Endothelial cell of umbilical vein (primary cell): ENCODE measurements at regions not wholly inside any gene's neighbourhood (a gene's known extent, or its start where the extent isn't known, plus 50 kb on each side); places are given as distances from the start of the nearest gene placed in this dataset.

Experiments
- BruUV-seq: library from RNA; stranded (reverse); fragments of 400-500 nt; replicated peaks from 2 replicates; lab custom pipeline; 2021; lab: Mats Ljungman, UMichigan
- CTCF ChIA-PET: fragments of 300-600, 350-600 bp; sonication (Branson Sonifier 250); formaldehyde crosslinking; loops from one replicate; lab custom pipeline; 2021; ENCODE audit warnings: antibody characterized with exemption, inconsistent platforms; lab: Charles Lee
- POLR2A ChIA-PET: fragments of 300-600, 350-600 bp; sonication (Branson Sonifier 250); formaldehyde crosslinking; loops from one replicate; lab custom pipeline; 2021; ENCODE audit warnings: antibody characterized with exemption, inconsistent platforms; lab: Charles Lee
- DNase-seq: peaks from one replicate; pipeline ENCODE4 v3.0.0-alpha.2; 2011; ENCODE audit warnings: low read depth, low spot score
- FAIRE-seq: peaks from 2 replicates; lab custom pipeline; 2011; peaks lifted over from hg19 to GRCh38; lab: Jason Lieb, UNC
- H2AFZ ChIP-seq: 2 replicates; pipeline ENCODE4 v1.6.0; 2012; ENCODE audit warnings: low read depth, low read length, control low read depth, inconsistent platforms
- H3K27ac ChIP-seq: 2 replicates; pipeline ENCODE4 v1.5.1; 2011; ENCODE audit warnings: low read depth, mild to moderate bottlenecking, control low read depth, low read length, moderate library complexity; ENCODE audit not compliant: insufficient read depth
- H3K27me3 ChIP-seq, 2 experiments: 2 replicates each; pipeline versions ENCODE4 v1.6.0 to v1.6.1; 2011; ENCODE audit warnings: low read length in 2 of 2, mixed read lengths in 1 of 2; ENCODE audit not compliant: control insufficient read depth in 2 of 2, insufficient read depth in 2 of 2
- H3K36me3 ChIP-seq, 2 experiments: 2 replicates in 1 of 2; 3 replicates in 1 of 2; pipeline ENCODE4 v1.5.1; 2011; ENCODE audit warnings: low read length in 2 of 2, mild to moderate bottlenecking in 1 of 2, moderate library complexity in 1 of 2; ENCODE audit not compliant: control insufficient read depth in 2 of 2, insufficient read depth in 2 of 2; ENCODE audit errors: extremely low read depth in 1 of 2
- H3K4me1 ChIP-seq: 3 replicates; pipeline ENCODE4 v1.5.1; 2011; ENCODE audit warnings: mild to moderate bottlenecking, low read length; ENCODE audit not compliant: control insufficient read depth, insufficient read depth; ENCODE audit errors: extremely low read depth
- H3K4me2 ChIP-seq: 2 replicates; pipeline ENCODE4 v1.6.1; 2011; ENCODE audit warnings: low read length, control low read depth, mixed read lengths; ENCODE audit not compliant: insufficient read depth
- H3K4me3 ChIP-seq, 3 experiments: fragments of 200-600 bp in 1 of 3; sonication (generic), shearing (Covaris generic) in 1 of 3; replicated peaks in 1 of 3; 2 replicates each; pipeline ENCODE4 v1.5.1; 2011 to 2016; ENCODE audit warnings: control low read depth in 3 of 3, low read length in 3 of 3, mild to moderate bottlenecking in 2 of 3, inconsistent platforms in 1 of 3, low read depth in 1 of 3, moderate library complexity in 1 of 3; ENCODE audit not compliant: insufficient read depth in 1 of 3
- H3K79me2 ChIP-seq: 2 replicates; pipeline ENCODE4 v1.6.0; 2012; ENCODE audit warnings: low read length, inconsistent platforms; ENCODE audit not compliant: control insufficient read depth, insufficient read depth
- H3K9ac ChIP-seq: replicated peaks from 2 replicates; pipeline ENCODE3; 2011; ENCODE audit warnings: low read length, control low read depth; ENCODE audit not compliant: insufficient read depth; ENCODE audit errors: extremely low read depth
- H3K9me1 ChIP-seq: replicated peaks from 3 replicates; pipeline ENCODE4 v1.6.0; 2011; ENCODE audit warnings: mild to moderate bottlenecking, low read length; ENCODE audit not compliant: control insufficient read depth, insufficient read depth; ENCODE audit errors: extremely low read depth
- H3K9me3 ChIP-seq: replicated peaks from 2 replicates; pipeline ENCODE4 v1.5.1; 2012; ENCODE audit warnings: low read length, inconsistent platforms; ENCODE audit not compliant: control insufficient read depth, insufficient read depth
- H4K20me1 ChIP-seq: replicated peaks from 2 replicates; pipeline ENCODE3; 2011; ENCODE audit warnings: mild to moderate bottlenecking, low read length; ENCODE audit not compliant: control insufficient read depth, insufficient read depth; ENCODE audit errors: extremely low read depth
- EZH2 ChIP-seq: IDR thresholded peaks from 2 replicates; pipeline ENCODE4 v1.6.1; 2012; ENCODE audit warnings: borderline replicate concordance, low read depth, mild to moderate bottlenecking, moderate library complexity, low read length, inconsistent platforms; ENCODE audit not compliant: severe bottlenecking
- FOS ChIP-seq: IDR thresholded peaks from 2 replicates; pipeline ENCODE4 v1.6.1; 2011; ENCODE audit warnings: mild to moderate bottlenecking, low read length, moderate library complexity, borderline replicate concordance; ENCODE audit not compliant: insufficient read depth
- GATA2 ChIP-seq: IDR thresholded peaks from 2 replicates; pipeline ENCODE4 v1.7.0; 2011; ENCODE audit warnings: low read depth, mild to moderate bottlenecking, moderate library complexity, mixed read lengths, low read length; ENCODE audit not compliant: insufficient read length, insufficient read depth
- JUN ChIP-seq: IDR thresholded peaks from 2 replicates; pipeline ENCODE4 v1.6.1; 2011; ENCODE audit warnings: borderline replicate concordance, low read depth; ENCODE audit not compliant: insufficient read length, insufficient read depth
- MAX ChIP-seq: IDR thresholded peaks from 2 replicates; pipeline ENCODE4 v1.6.1; 2011; ENCODE audit not compliant: insufficient read depth, insufficient read length
- MYC ChIP-seq: IDR thresholded peaks from one replicate; pipeline ENCODE4 v1.6.1; 2011; ENCODE audit warnings: mild to moderate bottlenecking, low read depth, low read length
- POLR2A ChIP-seq: IDR thresholded peaks from 2 replicates; pipeline ENCODE4 v1.6.1; 2012; ENCODE audit warnings: low read depth, mild to moderate bottlenecking, control low read depth, low read length
- POLR2AphosphoS5 ChIP-seq: IDR thresholded peaks from 2 replicates; pipeline ENCODE4 v1.6.1; 2012; ENCODE audit warnings: low read depth, mild to moderate bottlenecking, control low read depth, low read length, moderate library complexity; ENCODE audit not compliant: insufficient read depth
- dilution Hi-C: fragments of 300-500 bp; cut with MboI; formaldehyde crosslinking; loops from one replicate; pipeline ENCODE4 v1.15.0; 2019; ENCODE audit warnings: low sequenced_read_pairs; ENCODE audit not compliant: extremely low pct_ligation_motif_present
- intact Hi-C: fragments of 100-400 bp; cut with micrococcal nuclease; formaldehyde crosslinking; loops from one replicate; pipeline ENCODE4 v1.10.0; 2022
- TF ChIP-seq, protein P1 (sequence below), 2 donors: IDR thresholded peaks; 1 replicate in 1 of 2; 2 replicates in 1 of 2; pipeline ENCODE4 v1.5.1; 2011; ENCODE audit warnings: low read length in 2 of 2, mild to moderate bottlenecking in 2 of 2, moderate library complexity in 2 of 2, control low read depth in 1 of 2, inconsistent platforms in 1 of 2, low read depth in 1 of 2; ENCODE audit not compliant: insufficient read depth in 1 of 2; ENCODE audit errors: extremely low read depth in 1 of 2

- no peaks in the 10 kb centered on the region for H4K20me1 ChIP-seq
- H3K9me1 ChIP-seq = no peaks in the 10 kb centered on the region
- DNase-seq (no peak), FAIRE-seq (no peak)
- ChIA-PET POLR2A (no interaction called here), CTCF (no interaction called here)
- dilution Hi-C loops (no loop called here), intact Hi-C loops (no loop called here)
- H3K9ac ChIP-seq = no peak overlapping the region
- H3K4me1 ChIP-seq = no peaks in the 10 kb centered on the region
- H3K27me3 ChIP-seq = peaks cover 2% of the 10 kb centered on the region in 2 experiments
- no peak overlapping the region for H2AFZ ChIP-seq
- H3K9me3 ChIP-seq = no peaks in the 10 kb centered on the region
- no peak overlapping the region for H3K27ac ChIP-seq
- no peak overlapping the region for H3K4me2 ChIP-seq
- H3K4me3 ChIP-seq = no peak overlapping the region
- no peak for TF ChIP-seq GATA2
- no peak for TF ChIP-seq POLR2AphosphoS5
- no peak for TF ChIP-seq MAX
- no peak for TF ChIP-seq POLR2A
- no peak for TF ChIP-seq JUN
- no peak for TF ChIP-seq EZH2
- TF ChIP-seq, protein P1, sequence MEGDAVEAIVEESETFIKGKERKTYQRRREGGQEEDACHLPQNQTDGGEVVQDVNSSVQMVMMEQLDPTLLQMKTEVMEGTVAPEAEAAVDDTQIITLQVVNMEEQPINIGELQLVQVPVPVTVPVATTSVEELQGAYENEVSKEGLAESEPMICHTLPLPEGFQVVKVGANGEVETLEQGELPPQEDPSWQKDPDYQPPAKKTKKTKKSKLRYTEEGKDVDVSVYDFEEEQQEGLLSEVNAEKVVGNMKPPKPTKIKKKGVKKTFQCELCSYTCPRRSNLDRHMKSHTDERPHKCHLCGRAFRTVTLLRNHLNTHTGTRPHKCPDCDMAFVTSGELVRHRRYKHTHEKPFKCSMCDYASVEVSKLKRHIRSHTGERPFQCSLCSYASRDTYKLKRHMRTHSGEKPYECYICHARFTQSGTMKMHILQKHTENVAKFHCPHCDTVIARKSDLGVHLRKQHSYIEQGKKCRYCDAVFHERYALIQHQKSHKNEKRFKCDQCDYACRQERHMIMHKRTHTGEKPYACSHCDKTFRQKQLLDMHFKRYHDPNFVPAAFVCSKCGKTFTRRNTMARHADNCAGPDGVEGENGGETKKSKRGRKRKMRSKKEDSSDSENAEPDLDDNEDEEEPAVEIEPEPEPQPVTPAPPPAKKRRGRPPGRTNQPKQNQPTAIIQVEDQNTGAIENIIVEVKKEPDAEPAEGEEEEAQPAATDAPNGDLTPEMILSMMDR (IDR thresholded peaks at IDR 0.05; ENCODE audit: extremely low read depth in 1 of 2, insufficient read depth in 1 of 2, low read depth in 1 of 2, low read length in 2 of 2) = no peak
- no peak for TF ChIP-seq MYC
- no peak for TF ChIP-seq FOS
- no peaks in the 10 kb centered on the region for H3K79me2 ChIP-seq
- no TSS peak for BruUV-seq
- no peaks in the 10 kb centered on the region for H3K36me3 ChIP-seq
Observed at GRCh38 chr22:27011717-27012116, 354.3 kb downstream of the MIAT start.
